H1 (cell line): ENCODE measurements at regions not wholly inside any gene's neighbourhood (a gene's known extent, or its start where the extent isn't known, plus 50 kb on each side); places are given as distances from the start of the nearest gene placed in this dataset.

Experiments used
- CTCF ChIA-PET: fragments of 300-600 bp; sonication (Branson Sonifier 250); formaldehyde crosslinking; loops from one replicate; lab custom pipeline; 2021; ENCODE audit not compliant: partially characterized antibody; lab: Charles Lee
- POLR2A ChIA-PET: fragments of 300-600 bp; sonication (Branson Sonifier 250); formaldehyde crosslinking; loops from one replicate; lab custom pipeline; 2021; ENCODE audit warnings: inconsistent platforms; ENCODE audit not compliant: partially characterized antibody; lab: Charles Lee
- DNase-seq, 2 experiments: peaks; one replicate each; pipeline versions ENCODE4 v3.0.0 to v3.0.0-alpha.2; 2010 to 2022; ENCODE audit warnings: low spot score in 2 of 2, low read depth in 1 of 2, mixed read lengths in 1 of 2
- FAIRE-seq: peaks from 2 replicates; lab custom pipeline; 2011; peaks lifted over from hg19 to GRCh38; lab: Jason Lieb, UNC
- H2AFZ ChIP-seq: 2 replicates; pipeline ENCODE4 v1.8.1; 2012; ENCODE audit warnings: low read length, inconsistent platforms
- H2AK5ac ChIP-seq: 2 replicates; pipeline ENCODE4 v1.6.1; 2013; ENCODE audit warnings: low read depth, low read length
- H2BK120ac ChIP-seq: replicated peaks from 2 replicates; pipeline ENCODE3; 2013; ENCODE audit warnings: low read depth, low read length, inconsistent platforms
- H2BK12ac ChIP-seq: 2 replicates; pipeline ENCODE4 v1.6.1; 2013; ENCODE audit warnings: low read depth, low read length
- H2BK15ac ChIP-seq: 2 replicates; pipeline ENCODE4 v1.6.1; 2013; ENCODE audit warnings: low read length
- H2BK20ac ChIP-seq: 2 replicates; pipeline ENCODE4 v1.6.1; 2013; ENCODE audit warnings: low read length
- H2BK5ac ChIP-seq: 2 replicates; pipeline ENCODE4 v1.6.1; 2013; ENCODE audit warnings: low read depth, low read length
- H3K14ac ChIP-seq: 2 replicates; pipeline ENCODE4 v1.6.1; 2013; ENCODE audit warnings: inconsistent platforms; ENCODE audit not compliant: insufficient read length
- H3K18ac ChIP-seq: 2 replicates; pipeline ENCODE4 v1.6.1; 2013; ENCODE audit warnings: low read length; ENCODE audit errors: extremely low read depth
- H3K23ac ChIP-seq: 2 replicates; pipeline ENCODE4 v1.6.1; 2013; ENCODE audit warnings: inconsistent platforms; ENCODE audit not compliant: insufficient read length
- H3K23me2 ChIP-seq: 2 replicates; pipeline ENCODE4 v1.6.1; 2013; ENCODE audit warnings: low read depth, low read length
- H3K27ac ChIP-seq: 2 replicates; pipeline ENCODE4 v1.6.1; 2011; ENCODE audit warnings: low read depth, low read length, inconsistent platforms
- H3K27me3 ChIP-seq, 4 experiments: replicated peaks in 1 of 4; 1 replicate in 1 of 4; 2 replicates in 3 of 4; pipeline versions ENCODE4 v1.6.1 to v1.8.1; 2011 to 2013; ENCODE audit warnings: low read length in 3 of 4, mild to moderate bottlenecking in 3 of 4, inconsistent platforms in 2 of 4, mixed read lengths in 2 of 4, moderate library complexity in 1 of 4; ENCODE audit not compliant: control insufficient read depth in 3 of 4, insufficient read depth in 3 of 4; ENCODE audit errors: extremely low read depth in 1 of 4
- H3K36me3 ChIP-seq, 4 experiments: 2 replicates each; pipeline versions ENCODE4 v1.6.1 to v1.8.1; 2011 to 2013; ENCODE audit warnings: mild to moderate bottlenecking in 4 of 4, low read length in 3 of 4, moderate library complexity in 2 of 4, control low read depth in 1 of 4, inconsistent platforms in 1 of 4; ENCODE audit not compliant: insufficient read depth in 4 of 4, control insufficient read depth in 2 of 4
- H3K4ac ChIP-seq: replicated peaks from 2 replicates; pipeline ENCODE3; 2013; ENCODE audit warnings: low read length, low read depth, mixed read lengths, inconsistent platforms; ENCODE audit not compliant: insufficient read length
- H3K4me1 ChIP-seq, 4 experiments: replicated peaks in 1 of 4; 1 replicate in 1 of 4; 2 replicates in 3 of 4; pipeline versions ENCODE4 v1.6.1 to v1.8.1; 2011 to 2013; ENCODE audit warnings: low read length in 3 of 4, inconsistent platforms in 2 of 4, mixed read lengths in 1 of 4; ENCODE audit not compliant: insufficient read depth in 4 of 4, control insufficient read depth in 3 of 4
- H3K4me2 ChIP-seq, 2 experiments: 2 replicates each; pipeline versions ENCODE4 v1.6.1 to v1.8.1; 2011 to 2013; ENCODE audit warnings: low read depth in 2 of 2, low read length in 2 of 2, control low read depth in 1 of 2, inconsistent platforms in 1 of 2, mild to moderate bottlenecking in 1 of 2; ENCODE audit not compliant: insufficient read depth in 1 of 2
- H3K4me3 ChIP-seq, 4 experiments: fragments of 200-600, 300-600 bp in 1 of 4; sonication (generic), shearing (Covaris generic), sonication (Bioruptor Twin) in 1 of 4; 2 replicates each; pipeline versions ENCODE4 v1.5.1 to v1.8.1; 2011 to 2016; ENCODE audit warnings: low read length in 4 of 4, low read depth in 3 of 4, control low read depth in 2 of 4, inconsistent platforms in 2 of 4, mild to moderate bottlenecking in 2 of 4, mixed read lengths in 1 of 4, moderate library complexity in 1 of 4; ENCODE audit not compliant: insufficient read depth in 2 of 4; ENCODE audit errors: extremely low read depth in 1 of 4
- H3K56ac ChIP-seq: replicated peaks from 2 replicates; pipeline ENCODE3; 2013; ENCODE audit warnings: low read depth, mild to moderate bottlenecking, mixed read lengths, low read length, inconsistent platforms; ENCODE audit not compliant: insufficient read length
- H3K79me1 ChIP-seq: 2 replicates; pipeline ENCODE4 v1.6.1; 2013; ENCODE audit warnings: low read depth, low read length, control low read depth
- H3K79me2 ChIP-seq, 2 experiments: 2 replicates each; pipeline versions ENCODE4 v1.6.1 to v1.8.1; 2012 to 2013; ENCODE audit warnings: low read length in 2 of 2, mild to moderate bottlenecking in 2 of 2, inconsistent platforms in 1 of 2; ENCODE audit not compliant: insufficient read depth in 2 of 2, control insufficient read depth in 1 of 2
- H3K9ac ChIP-seq, 4 experiments: replicated peaks in 1 of 4; 1 replicate in 1 of 4; 2 replicates in 3 of 4; pipeline versions ENCODE4 v1.6.1 to v1.8.1; 2011 to 2013; ENCODE audit warnings: low read depth in 3 of 4, low read length in 3 of 4, control low read depth in 2 of 4, mild to moderate bottlenecking in 2 of 4, moderate library complexity in 2 of 4, inconsistent platforms in 1 of 4; ENCODE audit errors: extremely low read depth in 1 of 4
- H3K9me3 ChIP-seq, 2 experiments: 2 replicates each; pipeline versions ENCODE4 v1.6.1 to v1.8.1; 2012 to 2013; ENCODE audit warnings: mild to moderate bottlenecking in 2 of 2, moderate library complexity in 2 of 2, control low read depth in 1 of 2, inconsistent platforms in 1 of 2, low read depth in 1 of 2, low read length in 1 of 2, mixed read lengths in 1 of 2; ENCODE audit not compliant: insufficient read depth in 2 of 2
- H4K20me1 ChIP-seq, 2 experiments: replicated peaks in 1 of 2; 2 replicates each; pipeline versions ENCODE3 to v1.8.1; 2011 to 2013; ENCODE audit warnings: inconsistent platforms in 2 of 2, low read length in 2 of 2, mild to moderate bottlenecking in 1 of 2; ENCODE audit not compliant: insufficient read depth in 2 of 2, control insufficient read depth in 1 of 2
- H4K5ac ChIP-seq: 2 replicates; pipeline ENCODE4 v1.6.1; 2013; ENCODE audit warnings: low read length, low read depth, mixed read lengths, inconsistent platforms; ENCODE audit not compliant: insufficient read length
- H4K8ac ChIP-seq: 2 replicates; pipeline ENCODE4 v1.8.0; 2013; ENCODE audit warnings: mild to moderate bottlenecking, moderate library complexity, low read length, inconsistent platforms; ENCODE audit not compliant: insufficient read depth; ENCODE audit errors: extremely low read depth
- H4K91ac ChIP-seq: replicated peaks from 2 replicates; pipeline ENCODE3; 2013; ENCODE audit warnings: low read length, mixed read lengths, inconsistent platforms; ENCODE audit not compliant: insufficient read length
- BRCA1 ChIP-seq: IDR thresholded peaks from 2 replicates; pipeline ENCODE4 v1.6.1; 2012; ENCODE audit warnings: low read depth, low read length, improper control_type of control experiment
- HDAC2 ChIP-seq, 2 experiments: fragments of 300-600 bp in 1 of 2; sonication (generic) in 1 of 2; IDR thresholded peaks; 2 replicates each; pipeline ENCODE4 v1.6.1; 2011 to 2012; ENCODE audit warnings: low read depth in 2 of 2, low read length in 2 of 2, mild to moderate bottlenecking in 2 of 2, moderate library complexity in 2 of 2, borderline replicate concordance in 1 of 2, inconsistent platforms in 1 of 2
- JUN ChIP-seq: IDR thresholded peaks from 2 replicates; pipeline ENCODE4 v1.6.1; 2011; ENCODE audit warnings: low read depth, mild to moderate bottlenecking, improper control_type of control experiment, low read length
- JUND ChIP-seq: IDR thresholded peaks from 2 replicates; pipeline ENCODE4 v1.6.1; 2011; ENCODE audit warnings: mild to moderate bottlenecking, improper control_type of control experiment, low read length
- KDM1A ChIP-seq: fragments of 200-600, 300-600 bp; sonication (generic); IDR thresholded peaks from 2 replicates; pipeline ENCODE4 v1.7.1; 2016; ENCODE audit warnings: mild to moderate bottlenecking, low read length, borderline replicate concordance
- NANOG ChIP-seq: IDR thresholded peaks from 2 replicates; pipeline ENCODE4 v1.6.1; 2011; ENCODE audit warnings: low read length, low read depth, mild to moderate bottlenecking, inconsistent platforms; ENCODE audit not compliant: insufficient read depth, poor library complexity, severe bottlenecking
- PHF8 ChIP-seq: fragments of 200-600 bp; sonication (generic); conservative IDR thresholded peaks from 2 replicates; pipeline ENCODE4 v1.7.1; 2012; ENCODE audit warnings: low read depth, mild to moderate bottlenecking, inconsistent platforms, low read length, moderate library complexity
- RFX5 ChIP-seq: IDR thresholded peaks from 2 replicates; pipeline ENCODE4 v1.6.1; 2011; ENCODE audit warnings: low read depth, low read length, improper control_type of control experiment, borderline replicate concordance
- SP1 ChIP-seq: IDR thresholded peaks from 2 replicates; pipeline ENCODE4 v1.6.1; 2011; ENCODE audit warnings: low read depth, low read length
- TAF1 ChIP-seq: IDR thresholded peaks from 2 replicates; pipeline ENCODE4 v1.6.1; 2011; ENCODE audit warnings: mild to moderate bottlenecking, low read depth, low read length
- TAF7 ChIP-seq: optimal IDR thresholded peaks from 2 replicates; pipeline ENCODE3; 2011; ENCODE audit warnings: low read depth, mild to moderate bottlenecking, inconsistent platforms, low read length, moderate library complexity, borderline replicate concordance
- TCF12 ChIP-seq: IDR thresholded peaks from 2 replicates; pipeline ENCODE4 v1.6.1; 2011; ENCODE audit warnings: low read depth, mild to moderate bottlenecking, low read length
- TEAD4 ChIP-seq: IDR thresholded peaks from 2 replicates; pipeline ENCODE4 v1.6.1; 2012; ENCODE audit warnings: low read depth, low read length, inconsistent platforms, mixed read lengths
- WGBS, 2 experiments: shearing (Covaris generic) in 1 of 2; methylation state at CpG; one replicate each; pipeline versions ENCODE4 v1.1.6 to v1.1.7; 2013 to 2015; ENCODE audit warnings: low lambda C conversion rate in 2 of 2, mixed read lengths in 2 of 2, inconsistent platforms in 1 of 2, low coverage in 1 of 2, missing lambda C conversion rate in 1 of 2; ENCODE audit not compliant: insufficient replicate concordance in 2 of 2, insufficient coverage in 1 of 2, insufficient read length in 1 of 2; ENCODE audit errors: extremely low coverage in 1 of 2, missing lambda C conversion rate in 1 of 2; 5-methylcytosine and 5-hydroxymethylcytosine counted together

DNA sequence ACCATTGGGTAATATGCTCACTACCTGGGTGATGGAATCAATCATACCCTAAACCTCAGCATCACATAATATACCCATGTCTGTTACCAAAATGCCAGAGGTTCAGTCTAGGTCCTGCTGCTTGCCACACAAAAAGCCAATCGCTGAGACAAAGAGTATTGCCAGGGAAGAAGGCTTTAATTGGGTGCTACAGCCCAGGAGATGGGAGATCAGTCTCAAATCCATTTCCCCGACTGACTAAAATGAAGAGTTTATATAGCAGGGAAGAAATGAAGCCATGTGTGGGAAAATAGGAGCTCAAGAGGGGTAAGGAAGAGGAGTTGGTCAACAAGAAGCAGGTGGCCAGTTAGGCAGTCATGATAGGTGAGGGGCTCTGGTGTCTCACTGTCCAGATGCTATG lies 149.6 kb downstream of the QRSL1 start:
- no peak for FAIRE-seq
- no peak for TF ChIP-seq BRCA1
- TF ChIP-seq RFX5, result no peak
- no peak for TF ChIP-seq NANOG
- no peak for TF ChIP-seq JUN
- no peak for TF ChIP-seq PHF8
- no peak for TF ChIP-seq HDAC2 (IDR thresholded peaks at IDR 0.05; ENCODE audit: borderline replicate concordance in 1 of 2, low read depth in 2 of 2, low read length in 2 of 2)
- TF ChIP-seq TEAD4, result no peak
- TF ChIP-seq SP1, result no peak
- no peak for TF ChIP-seq JUND
- TF ChIP-seq TAF1, result no peak
- no peak for TF ChIP-seq TAF7
- TF ChIP-seq KDM1A, result no peak
- no peak for TF ChIP-seq TCF12

More for the DNA sequence above, 149.6 kb downstream of the QRSL1 start:
- ChIA-PET POLR2A (no interaction called here), CTCF (interaction anchor here (0.8 to 1.0 kb wide), 2 partner anchors 14 to 171 kb away, joined by 3 to 4 read pairs; no protein-coding TSS in a partner anchor)
- Histone ChIP-seq H2BK20ac (no peak overlapping the region), H4K20me1 (no peaks in the 10 kb centered on the region), H2AK5ac (no peak overlapping the region), H4K5ac (no peak overlapping the region), H3K56ac (no peak overlapping the region), H3K36me3 (no peaks in the 10 kb centered on the region; a peak in 1 of 8 replicates), H3K14ac (no peak overlapping the region), H4K91ac (no peak overlapping the region), H2BK5ac (no peak overlapping the region), H3K4me1 (peaks cover 0 to 4% (median 2%) of the 10 kb centered on the region in 4 experiments; a peak in 4 of 7 replicates), H2BK15ac (no peak overlapping the region), H3K9me3 (peaks cover 11 to 30% of the 10 kb centered on the region in 2 experiments), H3K79me1 (no peaks in the 10 kb centered on the region), H3K79me2 (no peaks in the 10 kb centered on the region), H2AFZ (no peak overlapping the region), H2BK120ac (no peak overlapping the region), H3K9ac (no peak overlapping the region), H3K4me3 (no peak overlapping the region), H3K23me2 (no peaks in the 10 kb centered on the region), H3K4ac (no peak overlapping the region), H3K4me2 (no peak overlapping the region), H3K27me3 (no peaks in the 10 kb centered on the region), H4K8ac (no peak overlapping the region), H3K23ac (no peak overlapping the region), H3K27ac (no peak overlapping the region), H2BK12ac (no peak overlapping the region), H3K18ac (no peak overlapping the region)
- 88% methylated on average over 2 of the region's 2 CpGs; no CpG with 5 or more reads in 1 of the 2 experiments for WGBS, 2 experiments
- DNase-seq, result no peak
